ENCODE measurements at regions not wholly inside any gene's neighbourhood (a gene's known extent, or its start where the extent isn't known, plus 50 kb on each side); places are given as distances from the start of the nearest gene placed in this dataset.

- TF ChIP-seq CTCF (IDR thresholded peaks at IDR 0.05 in 8 of 11, conservative IDR thresholded peaks at IDR 0.05 in 3 of 11): no peak
- no peak for TF ChIP-seq POLR2AphosphoS5 (IDR thresholded peaks at IDR 0.05)
- no peak for TF ChIP-seq POLR2A (IDR thresholded peaks at IDR 0.05)
Measured at GRCh38 chr9:86456416-86456815, 102.2 kb upstream of the TUT7 start.

All from spleen (tissue), 7 donors.